Adrenal gland (tissue), 9 donors: ENCODE measurements at regions not wholly inside any gene's neighbourhood (a gene's known extent, or its start where the extent isn't known, plus 50 kb on each side); places are given as distances from the start of the nearest gene placed in this dataset.
"Not testable (repeated sequence)": the region's sequence is repeated elsewhere in the genome, so short reads cannot be mapped to it uniquely, and the experiment has no call there.

Experiments
- DNase-seq, 7 donors: peaks; one replicate each; pipeline ENCODE4 v3.0.0-alpha.2; 2019 to 2020
- H3K27ac ChIP-seq, 5 donors: fragments of 200-600 bp; sonication (generic) in 4 of 5; 1 replicate in 3 of 5; 2 replicates in 2 of 5; pipeline versions ENCODE4 v1.5.1 to v1.8.0; 2016 to 2020; ENCODE audit warnings: mild to moderate bottlenecking in 1 of 5
- H3K27me3 ChIP-seq: fragments of 200-600 bp; 2 replicates; pipeline ENCODE4 v1.8.0; 2021
- H3K36me3 ChIP-seq, 2 donors: fragments of 200-600 bp; replicated peaks in 1 of 2; 1 replicate in 1 of 2; 2 replicates in 1 of 2; pipeline versions ENCODE4 v1.5.1 to v1.8.0; 2018 to 2022
- H3K4me1 ChIP-seq, 2 donors: fragments of 200-600 bp; replicated peaks in 1 of 2; 1 replicate in 1 of 2; 2 replicates in 1 of 2; pipeline versions ENCODE4 v1.5.1 to v1.8.0; 2018 to 2021
- H3K4me3 ChIP-seq, 4 donors: fragments of 200-600 bp; sonication (generic) in 3 of 4; one replicate each; pipeline ENCODE4 v1.5.1; 2016 to 2018
- H3K9me3 ChIP-seq, 3 donors: fragments of 200-600 bp; sonication (generic) in 1 of 3; replicated peaks in 1 of 3; 1 replicate in 2 of 3; 2 replicates in 1 of 3; pipeline versions ENCODE4 v1.5.1 to v1.8.0; 2016 to 2021
- CTCF ChIP-seq, 6 experiments: fragments of 450-650 bp in 4 of 6; fragments of 200-600 bp in 2 of 6; sonication (generic) in 1 of 6; IDR thresholded peaks; 1 replicate in 5 of 6; 2 replicates in 1 of 6; pipeline versions ENCODE4 v1.5.1 to v1.8.0; 2016 to 2021; ENCODE audit warnings: antibody characterized with exemption in 6 of 6, mild to moderate bottlenecking in 2 of 6, moderate library complexity in 1 of 6
- POLR2A ChIP-seq, 2 donors: fragments of 450-650 bp; IDR thresholded peaks; one replicate each; pipeline ENCODE4 v1.6.1; 2017; ENCODE audit warnings: antibody characterized with exemption in 2 of 2, mild to moderate bottlenecking in 2 of 2, moderate library complexity in 1 of 2
- WGBS, 4 donors: extraction: QIAGEN DNeasy Blood & Tissue Kit in 2 of 4; methylation state at CpG; one replicate each; pipeline versions ENCODE4 v1.1.5 to v1.1.7; 2013 to 2017; 5-methylcytosine and 5-hydroxymethylcytosine counted together
- intact Hi-C, 2 donors: fragments of 100-400 bp; cut with DNase I; formaldehyde crosslinking; loops; one replicate each; pipeline versions ENCODE4 v1.14.1 to v1.15.0; 2022 to 2023
- donor health status: healthy with polysubstance abuse.
- donor health status: Bipolar disorder and iron deficiency.
- donor health status: DM: yes; HTN: yes; CAD: no.
- donor health status: DM: no; HTN: no; CAD: no.
- donor health status: DM: no; HTN: no; CAD: no.

- Histone ChIP-seq H3K27me3 (no peaks in the 10 kb centered on the region), H3K4me3 (no peak overlapping the region), H3K4me1 (no peaks in the 10 kb centered on the region), H3K27ac (no peak overlapping the region), H3K36me3 (no peaks in the 10 kb centered on the region), H3K9me3 (no peaks in the 10 kb centered on the region)
- DNase-seq: no peak
- TF ChIP-seq POLR2A (IDR thresholded peaks at IDR 0.05): no peak
- no peak for TF ChIP-seq CTCF (IDR thresholded peaks at IDR 0.05)
- 75 to 87% (median 78%) methylated on average over 2 of the region's 2 CpGs for WGBS, 4 donors
- intact Hi-C loops: no loop called here
Observed at GRCh38 chr3:145492456-145492855, 668.5 kb downstream of the PLOD2 start.

DNA sequence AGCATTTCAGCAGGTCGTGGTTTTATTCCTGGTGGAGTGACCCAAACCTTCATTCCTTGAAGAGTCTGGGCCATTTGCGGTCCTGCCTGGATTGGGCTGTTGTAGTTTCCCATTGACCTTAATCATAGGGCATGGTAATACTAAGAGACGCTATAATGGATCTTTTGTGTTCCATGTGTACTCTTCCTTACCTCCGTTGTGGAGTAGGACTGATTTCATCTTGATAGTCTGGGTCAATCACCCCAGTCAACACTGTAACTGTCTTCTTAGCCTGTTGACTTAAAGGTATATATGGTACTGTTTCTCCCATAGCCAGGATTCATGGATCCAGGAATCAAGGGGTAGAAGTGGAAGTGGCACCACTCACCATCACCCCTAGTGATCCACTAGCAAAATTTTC, 643.6 kb downstream of the PLOD2 start:
- H3K4me1 ChIP-seq, H3K36me3 ChIP-seq, intact Hi-C loops, H3K9me3 ChIP-seq, H3K27ac ChIP-seq, DNase-seq, H3K4me3 ChIP-seq, H3K27me3 ChIP-seq: not testable (repeated sequence)
- 88 to 94% (median 93%) methylated on average over 4 of the region's 4 CpGs for WGBS, 4 donors

DNA sequence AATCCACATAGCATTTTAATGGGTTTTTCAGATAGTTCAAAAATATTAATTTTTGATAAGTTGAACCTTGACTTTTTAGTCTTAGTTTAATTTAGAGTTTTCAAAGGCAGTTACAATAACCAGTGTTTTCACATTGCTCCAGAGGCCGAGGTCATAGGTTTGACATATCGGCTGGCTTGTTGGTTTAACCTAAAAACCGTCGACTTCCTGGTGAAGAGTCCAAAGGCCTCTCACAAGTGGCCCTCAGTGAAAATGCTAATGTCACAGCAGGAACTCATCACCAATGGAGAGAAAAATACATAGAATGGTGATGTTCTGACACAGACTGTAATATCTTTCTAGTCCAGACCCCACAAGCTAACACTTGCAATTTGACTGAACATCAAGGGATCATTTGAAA, 642.3 kb downstream of the PLOD2 start:
- Histone ChIP-seq H3K36me3 (no peaks in the 10 kb centered on the region), H3K4me1 (no peaks in the 10 kb centered on the region), H3K9me3 (no peaks in the 10 kb centered on the region), H3K27ac (no peak overlapping the region), H3K27me3 (no peaks in the 10 kb centered on the region), H3K4me3 (no peak overlapping the region)
- DNase-seq: no peak
- TF ChIP-seq CTCF (IDR thresholded peaks at IDR 0.05) (no peak), POLR2A (IDR thresholded peaks at IDR 0.05) (no peak)
- 28 to 39% (median 33%) methylated on average over 4 of the region's 4 CpGs for WGBS, 4 donors
- intact Hi-C loops: no loop called here

- TF ChIP-seq CTCF (IDR thresholded peaks at IDR 0.05) (no peak), POLR2A (IDR thresholded peaks at IDR 0.05) (no peak)
- Histone ChIP-seq H3K4me1 (no peaks in the 10 kb centered on the region), H3K9me3 (no peaks in the 10 kb centered on the region), H3K27ac (no peak overlapping the region), H3K27me3 (no peaks in the 10 kb centered on the region), H3K36me3 (no peaks in the 10 kb centered on the region), H3K4me3 (no peak overlapping the region)
- 62 to 78% (median 71%) methylated on average over 6 of the region's 6 CpGs for WGBS, 4 donors
- intact Hi-C loops: no loop called here
- DNase-seq: no peak
Observed at GRCh38 chr3:145519398-145520047, 641.5 kb downstream of the PLOD2 start.

DNA sequence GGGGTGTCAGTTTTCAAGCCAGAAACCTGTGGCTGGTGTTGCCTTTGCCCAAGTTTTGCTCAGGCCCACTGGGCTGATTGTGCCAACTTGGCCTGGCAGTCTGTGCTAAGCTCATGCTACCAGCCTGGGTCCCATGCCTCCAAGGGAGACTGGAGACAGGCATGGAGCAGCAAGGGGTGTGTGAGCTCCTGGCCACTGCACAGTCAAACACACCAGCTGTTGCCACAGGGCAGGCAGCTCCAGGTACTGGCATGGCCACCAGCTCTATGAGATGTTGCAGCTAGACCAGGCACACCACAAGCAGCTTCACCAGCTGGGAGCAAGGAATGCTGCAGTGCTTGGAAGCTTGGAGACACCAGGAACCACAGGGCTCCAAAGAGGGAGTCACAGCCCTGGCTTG, 638.8 kb downstream of the PLOD2 start:
- H3K4me3 ChIP-seq: no peak overlapping the region
- TF ChIP-seq POLR2A (IDR thresholded peaks at IDR 0.05): no peak
- no peak for TF ChIP-seq CTCF (IDR thresholded peaks at IDR 0.05)
- DNase-seq: no peak
- H3K9me3 ChIP-seq: no peaks in the 10 kb centered on the region
- no peaks in the 10 kb centered on the region for H3K36me3 ChIP-seq
- H3K27ac ChIP-seq: no peak overlapping the region
- intact Hi-C loops: no loop called here
- H3K4me1 ChIP-seq: no peaks in the 10 kb centered on the region
- no peaks in the 10 kb centered on the region for H3K27me3 ChIP-seq
